Heart right ventricle (tissue), 16 donors: ENCODE measurements at regions not wholly inside any gene's neighbourhood (a gene's known extent, or its start where the extent isn't known, plus 50 kb on each side); places are given as distances from the start of the nearest gene placed in this dataset.

ENCODE experiments used
- ATAC-seq, 8 donors: fragments of 200-7000 bp; cut with Tn5 transposase; one replicate each; pipeline ENCODE4 v1.9.1; 2020; ENCODE audit warnings: mild to moderate bottlenecking in 8 of 8, moderate library complexity in 8 of 8, moderate number of reproducible peaks in 1 of 8
- DNase-seq, 2 donors: peaks; one replicate each; pipeline ENCODE4 v3.0.0-alpha.2; 2020
- H3K27ac ChIP-seq, 10 donors: fragments of 200-600 bp; sonication (generic) in 2 of 10; one replicate each; pipeline versions ENCODE4 v1.5.0 to v1.8.0; 2020 to 2022; ENCODE audit warnings: mild to moderate bottlenecking in 3 of 10
- H3K27me3 ChIP-seq, 7 donors: fragments of 200-600 bp; one replicate each; pipeline ENCODE4 v1.8.0; 2021 to 2022; ENCODE audit warnings: mild to moderate bottlenecking in 2 of 7
- H3K36me3 ChIP-seq, 9 donors: fragments of 200-600 bp; sonication (generic) in 1 of 9; one replicate each; pipeline versions ENCODE4 v1.5.0 to v1.8.0; 2020 to 2022; ENCODE audit warnings: mild to moderate bottlenecking in 2 of 9
- H3K4me1 ChIP-seq, 9 donors: fragments of 200-600 bp; sonication (generic) in 1 of 9; one replicate each; pipeline versions ENCODE4 v1.5.0 to v1.8.0; 2020 to 2022; ENCODE audit warnings: mild to moderate bottlenecking in 4 of 9
- H3K4me3 ChIP-seq, 10 donors: fragments of 200-600 bp; sonication (generic) in 2 of 10; one replicate each; pipeline versions ENCODE4 v1.5.0 to v1.8.0; 2020 to 2022; ENCODE audit warnings: mild to moderate bottlenecking in 7 of 10, moderate library complexity in 2 of 10
- H3K9me3 ChIP-seq, 11 donors: fragments of 200-600 bp in 10 of 11; sonication (generic) in 2 of 11; one replicate each; pipeline versions ENCODE4 v1.5.0 to v1.8.0; 2013 to 2022; ENCODE audit warnings: mild to moderate bottlenecking in 2 of 11, control low read depth in 1 of 11, moderate library complexity in 1 of 11
- CTCF ChIP-seq, 9 donors: fragments of 200-600 bp; sonication (generic) in 2 of 9; IDR thresholded peaks; one replicate each; pipeline versions ENCODE4 v1.5.0 to v1.8.0; 2021 to 2022; ENCODE audit warnings: antibody characterized with exemption in 9 of 9, mild to moderate bottlenecking in 5 of 9, moderate library complexity in 1 of 9
- WGBS, 2 donors: extraction: QIAGEN DNeasy Blood & Tissue Kit; methylation state at CpG; one replicate each; pipeline ENCODE4 v1.1.7; 2013; ENCODE audit warnings: inconsistent platforms in 1 of 2; 5-methylcytosine and 5-hydroxymethylcytosine counted together
- intact Hi-C, 10 donors: fragments of 100-400 bp; cut with DNase I; formaldehyde crosslinking; loops; one replicate each; pipeline versions ENCODE4 v1.11.1 to v1.14.2; 2022
- donor health status: Arrhythmogenic right ventricular cardiomyopathy.
- donor health status: ischemic (EF 13 %, LVEDD 7.1; RV severe dilation, severe dysfunction).
- donor health status: healthy with polysubstance abuse.
- donor health status: DM: no; HTN: yes; CAD: no.
- donor health status: DM: no; HTN: no; CAD: no.
- donor health status: ischemic (EF 25% LVEDD 6.9; RV normal size, moderate dysfunction).
- donor health status: ischemic (EF 25% LVEDD 5.7; RV mildly dilated, moderate dysfunction).
- donor health status: healthy.
- donor health status: DM: yes; HTN: yes; CAD: no.
- donor health status: Ischemic cardiomyopathy.
- donor health status: ischemic (EF 35%, LVEDD 5.7; RV mildly dilated, moderate dysfunction).
- donor health status: nonischemic (EF 11% LVEDD 7.7; RV severe dilation, severe dysfunction).
- donor health status: DM: yes; HTN: yes; CAD: no.
- donor health status: PGD.
- donor health status: ischemic (EF 29% LVEDD 5.4; RV normal size, mild dysfunction).
- donor health status: nonischemic (EF 23%, LVEDD 6.1; RV moderate dilation, normal function).

- DNase-seq (no peak), ATAC-seq (no peak)
- Histone ChIP-seq H3K9me3 (no peaks in the 10 kb centered on the region), H3K27ac (no peak overlapping the region), H3K4me1 (no peaks in the 10 kb centered on the region), H3K4me3 (no peak overlapping the region), H3K36me3 (no peaks in the 10 kb centered on the region), H3K27me3 (no peaks in the 10 kb centered on the region)
- 96 to 97% methylated on average over 2 of the region's 2 CpGs for WGBS, 2 donors
- intact Hi-C loops: no loop called here
- TF ChIP-seq CTCF (IDR thresholded peaks at IDR 0.05): no peak
Observed at GRCh38 chr7:93765475-93765874, 125.1 kb downstream of the TFPI2 start.

GRCh38 chr7:93758631-93759030 is 131.9 kb downstream of the TFPI2 start:
- intact Hi-C loops: no loop called here
- Histone ChIP-seq H3K4me1 (no peaks in the 10 kb centered on the region), H3K9me3 (no peaks in the 10 kb centered on the region), H3K4me3 (no peak overlapping the region), H3K36me3 (no peaks in the 10 kb centered on the region), H3K27ac (no peak overlapping the region), H3K27me3 (no peaks in the 10 kb centered on the region)
- ATAC-seq (no peak), DNase-seq (no peak)
- TF ChIP-seq CTCF (IDR thresholded peaks at IDR 0.05): no peak

GRCh38 chr7:93757426-93757825 is 133.1 kb downstream of the TFPI2 start:
- DNase-seq (no peak), ATAC-seq (no peak)
- 79 to 80% methylated on average over 2 of the region's 2 CpGs for WGBS, 2 donors
- intact Hi-C loops: no loop called here
- Histone ChIP-seq H3K4me3 (no peak overlapping the region), H3K27ac (no peak overlapping the region), H3K9me3 (no peaks in the 10 kb centered on the region), H3K27me3 (no peaks in the 10 kb centered on the region), H3K36me3 (no peaks in the 10 kb centered on the region), H3K4me1 (no peaks in the 10 kb centered on the region)
- TF ChIP-seq CTCF (IDR thresholded peaks at IDR 0.05): no peak

- Histone ChIP-seq H3K36me3 (no peaks in the 10 kb centered on the region), H3K27me3 (no peaks in the 10 kb centered on the region), H3K9me3 (peaks cover 0 to under 1% (median 0%) of the 10 kb centered on the region in 11 donors), H3K4me3 (no peak overlapping the region), H3K27ac (no peak overlapping the region), H3K4me1 (no peaks in the 10 kb centered on the region)
- DNase-seq: no peak
- no peak for TF ChIP-seq CTCF (IDR thresholded peaks at IDR 0.05)
- 95 to 97% methylated on average over 2 of the region's 2 CpGs for WGBS, 2 donors
- ATAC-seq: no peak
- intact Hi-C loops: no loop called here
Observed at GRCh38 chr7:93756890-93757289, 133.7 kb downstream of the TFPI2 start.

- H3K4me1 ChIP-seq: no peaks in the 10 kb centered on the region
- H3K27me3 ChIP-seq: no peaks in the 10 kb centered on the region
- ATAC-seq (no peak), DNase-seq (no peak)
- intact Hi-C loops: no loop called here
- H3K36me3 ChIP-seq: no peaks in the 10 kb centered on the region
- H3K9me3 ChIP-seq: peaks cover 0 to 4% (median 0%) of the 10 kb centered on the region in 11 donors
- no peak for TF ChIP-seq CTCF (IDR thresholded peaks at IDR 0.05)
- no peak overlapping the region for H3K4me3 ChIP-seq
- no peak overlapping the region for H3K27ac ChIP-seq
- WGBS, 2 donors: 71 to 81% methylated on average over 1 of the region's 1 CpG
Observed at GRCh38 chr7:93751421-93751820, 139.1 kb downstream of the TFPI2 start.
